Stimulated activated CD4-positive, alpha-beta T cell treated with anti-CD3 and anti-CD28 coated beads, Interleukin-4, amount 100 ng/mL, for 4 hours (primary cell): ENCODE measurements at regions not wholly inside any gene's neighbourhood (a gene's known extent, or its start where the extent isn't known, plus 50 kb on each side); places are given as distances from the start of the nearest gene placed in this dataset.
"Not testable (repeated sequence)": the region's sequence is repeated elsewhere in the genome, so short reads cannot be mapped to it uniquely, and the experiment has no call there.

Experiments
- DNase-seq, 2 experiments: peaks; one replicate each; pipeline ENCODE4 v3.0.0-alpha.2; 2020

DNA sequence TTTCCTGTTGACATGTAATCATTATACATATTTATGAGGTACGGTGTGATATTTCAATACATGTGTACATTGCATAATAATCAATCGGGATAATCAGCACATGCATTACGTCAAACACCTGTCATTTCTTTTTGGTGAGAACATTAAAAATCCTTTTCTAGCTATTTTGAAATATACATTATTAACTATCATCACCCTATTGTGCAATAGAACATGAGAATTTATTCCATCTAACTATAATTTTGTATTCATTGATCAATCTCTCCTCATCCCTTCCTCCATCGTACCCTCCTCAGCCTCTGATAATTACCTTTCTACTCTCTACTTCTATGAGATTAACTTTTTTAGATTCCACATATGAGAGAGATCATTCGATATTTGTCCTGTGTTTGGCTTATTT, 170.9 kb upstream of the GHR start:
- DNase-seq, result no peak

DNA sequence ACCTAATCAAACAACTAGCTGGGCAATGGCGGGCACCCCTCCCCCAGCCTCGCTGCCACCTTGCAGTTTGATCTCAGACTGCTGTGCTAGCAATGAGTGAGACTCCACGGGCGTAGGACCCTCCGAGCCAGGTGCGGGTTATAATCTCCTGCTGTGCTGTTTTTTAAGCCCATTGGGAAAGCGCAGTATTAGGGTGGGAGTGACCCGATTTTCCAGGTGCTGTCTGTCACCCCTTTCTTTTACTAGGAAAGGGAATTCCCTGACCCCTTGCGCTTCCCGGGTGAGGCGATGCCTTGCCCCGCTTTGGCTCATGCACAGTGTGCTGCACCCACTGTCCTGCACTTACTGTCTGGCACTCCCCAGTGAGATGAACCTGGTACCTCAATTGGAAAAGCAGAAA, 163.3 kb upstream of the GHR start:
- not testable (repeated sequence) for DNase-seq

GRCh38 chr5:42267091-42267490, 156.1 kb upstream of the GHR start:
- DNase-seq, result no peak

GRCh38 chr5:42268170-42268569, 155.1 kb upstream of the GHR start:
- not testable (repeated sequence) for DNase-seq

DNA sequence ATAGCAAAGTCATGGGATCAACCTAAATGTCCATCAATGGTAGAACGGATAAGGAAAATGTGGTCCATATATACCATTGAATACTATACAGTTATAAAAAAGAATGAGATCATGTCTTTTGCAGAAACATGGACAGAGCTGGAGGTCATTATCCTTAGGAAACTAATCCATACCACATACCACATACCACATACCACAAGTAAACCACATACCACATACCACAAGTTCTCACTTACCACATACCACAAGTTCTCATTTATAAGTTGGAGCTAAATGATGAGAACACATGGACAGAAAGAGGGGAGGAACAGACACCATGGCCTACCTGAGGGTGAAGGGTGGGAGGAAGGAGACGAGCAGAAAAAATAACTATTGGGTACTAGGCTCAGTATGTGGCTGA, 154.6 kb upstream of the GHR start:
- no peak for DNase-seq

DNA sequence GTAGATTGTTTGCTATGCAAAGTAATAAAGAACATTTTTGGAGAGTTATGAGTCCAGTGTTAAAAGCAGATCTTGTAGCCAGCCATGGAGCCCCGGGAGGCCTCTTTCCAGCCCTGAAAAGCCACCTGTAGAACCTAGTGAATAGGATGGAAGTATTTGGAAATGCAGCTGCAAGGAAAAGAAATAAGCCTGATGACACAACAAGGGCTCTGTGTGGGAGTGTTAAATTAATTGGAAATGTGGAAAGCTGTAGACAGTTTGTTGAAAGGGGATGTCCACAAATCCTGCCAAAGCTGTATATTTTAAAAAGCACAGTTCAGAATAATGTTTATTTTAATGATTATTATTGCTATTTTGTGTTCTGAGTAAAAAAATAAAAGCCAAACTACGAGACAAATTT, 152.5 kb upstream of the GHR start:
- no peak for DNase-seq

DNA sequence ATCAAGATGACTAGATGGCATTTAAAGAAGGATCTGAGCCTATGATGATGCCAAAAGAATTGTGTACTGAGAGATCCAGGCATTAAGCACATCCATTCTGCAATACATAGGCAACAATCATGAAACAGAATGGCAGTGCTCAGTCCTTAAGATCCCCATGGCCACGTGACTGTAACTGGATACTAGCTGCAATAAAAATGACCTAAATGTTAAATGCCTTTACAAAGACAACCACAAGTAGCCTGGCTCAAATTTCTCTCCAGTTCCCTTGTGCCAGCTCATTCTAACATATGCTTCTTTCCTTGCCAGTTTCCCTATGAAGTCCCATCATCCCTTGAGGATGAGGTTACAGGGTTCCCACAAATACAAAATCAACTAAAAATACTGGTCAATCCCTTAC, 148.3 kb upstream of the GHR start:
- DNase-seq, result no peak

- DNase-seq, result no peak
Measured at GRCh38 chr5:42277293-42277692, 145.9 kb upstream of the GHR start.

DNA sequence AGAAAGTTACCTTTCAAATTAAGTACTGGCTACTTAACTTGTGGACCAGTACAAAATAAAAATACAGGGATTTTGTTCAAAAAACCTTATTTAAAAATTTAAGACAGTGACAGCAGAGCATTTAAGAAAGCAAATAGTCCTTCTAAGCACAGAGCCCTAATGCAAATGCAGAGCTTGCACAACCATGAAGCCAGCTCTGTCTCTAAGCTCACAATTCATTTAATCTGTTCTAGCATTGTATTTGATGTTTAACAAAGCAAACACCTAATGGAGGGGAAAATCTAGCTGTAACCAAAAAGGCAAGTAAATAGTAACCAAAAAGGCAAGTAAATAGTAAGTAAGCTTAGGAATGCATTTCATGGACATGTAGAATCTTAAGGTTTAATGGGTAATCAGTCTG, 138.7 kb upstream of the GHR start:
- no peak for DNase-seq

DNA sequence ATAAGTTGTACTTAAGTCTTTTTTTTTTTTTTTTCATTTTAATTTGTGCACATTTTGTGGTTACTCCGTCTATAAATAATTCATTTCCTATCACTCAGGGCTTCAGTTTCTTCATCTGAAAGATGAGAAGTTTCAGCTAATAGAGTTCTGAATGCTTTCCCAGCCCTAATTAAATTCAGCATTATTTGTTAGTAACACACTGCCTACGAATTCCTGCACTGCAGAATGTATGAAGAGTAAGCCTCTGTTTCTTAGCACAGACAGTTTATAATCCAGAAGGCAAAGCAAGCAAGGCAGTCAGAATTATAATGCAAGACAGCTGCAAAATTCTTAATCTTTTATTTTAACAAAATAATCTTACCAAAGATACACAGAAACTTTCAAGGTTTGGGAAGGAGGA, 138.0 kb upstream of the GHR start:
- DNase-seq, result no peak

DNA sequence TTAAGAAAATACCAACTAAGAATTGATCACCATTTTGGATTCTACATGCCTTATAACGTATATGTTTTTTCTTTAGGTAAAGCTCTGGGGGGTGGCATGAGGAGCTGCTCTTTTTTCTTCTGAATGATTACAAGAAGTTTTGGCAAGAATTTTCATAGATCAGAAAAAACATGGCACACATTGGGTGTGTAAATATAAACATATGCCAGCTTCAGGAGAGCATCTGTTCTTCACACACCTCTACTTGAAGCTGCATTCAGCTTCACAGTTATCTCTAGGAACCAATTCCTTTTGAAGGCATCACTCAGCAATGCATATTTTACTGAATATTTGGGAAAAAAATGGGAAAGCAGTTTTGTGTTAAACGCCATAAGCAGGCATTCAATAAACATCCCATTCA, 122.7 kb upstream of the GHR start:
- DNase-seq, result no peak

DNA sequence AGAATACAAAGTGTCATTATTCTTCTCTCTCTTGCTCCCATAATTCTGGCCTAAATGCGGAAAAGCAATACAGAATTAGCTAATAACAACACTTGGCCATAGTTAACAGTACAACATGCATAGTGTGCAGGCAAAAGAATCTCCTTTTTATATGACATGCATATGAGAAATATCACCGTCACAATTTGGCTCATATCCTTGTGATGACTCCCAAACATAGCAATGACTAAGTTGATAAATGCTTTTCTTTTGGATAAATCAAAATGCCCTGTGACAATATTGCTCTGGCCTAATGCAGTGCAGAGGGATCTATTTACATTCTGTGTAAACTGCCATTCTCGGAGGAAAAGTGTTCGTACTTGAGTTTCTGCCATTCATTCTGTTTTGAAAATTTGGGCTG, 121.9 kb upstream of the GHR start:
- no peak for DNase-seq

DNA sequence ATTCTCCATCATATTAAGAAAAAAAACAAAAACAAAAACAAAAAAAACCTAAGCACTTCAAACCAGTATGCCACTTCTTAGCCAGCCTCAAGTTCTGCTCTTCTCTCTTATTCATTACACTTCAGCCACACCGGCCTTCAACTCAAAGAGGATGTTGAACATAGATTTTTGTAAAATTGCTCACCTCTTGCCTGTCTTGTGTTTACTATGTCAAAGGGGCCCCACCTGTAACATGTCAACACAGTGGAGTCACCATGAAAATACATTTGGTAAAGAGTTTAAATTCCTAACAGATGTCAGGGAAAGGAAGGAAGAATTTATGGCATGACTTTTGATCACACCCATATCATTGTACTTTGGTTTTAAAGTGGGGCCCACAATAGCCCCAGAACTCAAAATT, 121.1 kb upstream of the GHR start:
- no peak for DNase-seq

GRCh38 chr5:42306287-42306686, 117.0 kb upstream of the GHR start:
- no peak for DNase-seq

- DNase-seq, result no peak
Measured at GRCh38 chr5:42309865-42310264, 113.4 kb upstream of the GHR start.

DNA sequence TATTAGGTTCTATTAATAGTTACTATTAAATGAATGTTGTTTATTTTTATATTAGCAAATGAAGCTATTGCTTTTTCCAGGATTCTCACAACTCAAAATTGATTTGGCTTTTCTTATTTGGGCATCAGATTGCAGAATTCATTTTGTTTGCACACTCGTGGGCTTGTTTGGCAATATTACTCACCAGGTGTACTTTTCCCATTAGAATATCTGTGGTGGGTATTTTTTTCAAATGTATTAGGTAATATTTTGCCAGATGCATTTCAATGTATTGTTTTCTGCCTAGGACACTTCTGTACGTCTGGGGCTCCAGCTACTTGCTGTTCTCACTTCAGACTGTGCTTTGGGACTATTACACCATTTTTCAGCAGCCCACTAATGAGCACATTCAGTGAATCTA, 108.0 kb upstream of the GHR start:
- no peak for DNase-seq

DNA sequence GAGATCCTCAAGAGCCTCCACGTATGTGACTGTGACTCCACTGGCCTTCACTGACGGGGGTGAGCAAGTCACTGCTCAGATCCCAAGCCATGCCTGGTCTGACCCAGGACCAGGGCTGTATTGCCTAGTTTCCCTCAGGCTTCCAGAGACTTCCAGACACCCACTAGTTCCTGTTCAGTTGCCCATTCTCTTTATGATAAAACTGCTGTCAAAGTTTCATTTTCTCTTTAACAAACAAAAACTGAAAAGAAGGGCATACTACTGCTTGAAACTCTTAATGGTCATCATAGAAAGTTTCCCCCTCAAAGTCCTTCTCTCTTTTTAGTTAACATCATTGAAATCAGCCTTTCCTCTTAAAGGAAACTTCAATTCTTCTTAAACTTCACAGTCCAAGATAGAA, 105.7 kb upstream of the GHR start:
- no peak for DNase-seq

GRCh38 chr5:42319546-42319945, 103.7 kb upstream of the GHR start:
- not testable (repeated sequence) for DNase-seq

DNA sequence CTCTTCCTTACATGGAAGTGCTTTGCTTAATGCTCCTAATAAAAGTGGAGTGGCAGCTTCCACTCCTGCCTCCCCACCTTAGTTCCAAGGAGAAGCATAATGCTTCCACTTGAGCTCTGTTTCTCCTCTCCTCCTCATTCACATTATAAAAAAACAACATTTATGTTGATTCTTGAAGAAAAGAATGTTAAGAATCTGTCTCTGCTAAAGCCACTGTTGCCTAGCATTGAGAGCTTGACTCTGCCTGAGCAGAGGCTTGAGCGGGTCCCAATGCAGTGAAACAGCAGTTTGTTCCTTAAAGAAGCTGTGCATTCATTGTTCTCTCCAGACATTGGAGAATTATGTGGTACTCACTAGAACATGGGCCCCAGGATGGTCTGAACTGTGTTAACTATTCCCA, 101.5 kb upstream of the GHR start:
- DNase-seq, result no peak

GRCh38 chr5:42337143-42337542, 86.1 kb upstream of the GHR start:
- no peak for DNase-seq

- no peak for DNase-seq
Measured at GRCh38 chr5:42337607-42338006, 85.6 kb upstream of the GHR start.

- DNase-seq, result no peak
Measured at GRCh38 chr5:42338136-42338535, 85.1 kb upstream of the GHR start.

GRCh38 chr5:42349163-42349562, 74.1 kb upstream of the GHR start:
- DNase-seq, result no peak

DNA sequence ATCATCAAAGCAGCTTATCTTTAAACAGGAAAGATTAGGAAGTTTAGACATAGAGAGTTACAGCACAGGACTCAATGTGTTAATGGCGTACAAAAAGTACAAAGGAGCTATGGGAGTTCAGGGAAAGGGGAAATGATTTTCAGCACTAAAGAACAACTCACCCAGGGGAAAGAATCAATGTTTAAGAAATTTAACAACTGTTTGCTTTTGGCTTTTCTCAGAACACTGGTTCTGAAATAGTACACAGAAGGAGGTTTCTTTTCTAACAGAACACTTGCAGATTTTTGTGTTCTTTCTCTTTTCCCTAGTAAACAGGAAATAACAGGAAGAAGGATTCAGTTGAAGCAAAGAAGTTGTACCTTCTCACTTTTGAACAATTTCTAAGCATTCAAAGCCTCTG, 71.3 kb upstream of the GHR start:
- no peak for DNase-seq

DNA sequence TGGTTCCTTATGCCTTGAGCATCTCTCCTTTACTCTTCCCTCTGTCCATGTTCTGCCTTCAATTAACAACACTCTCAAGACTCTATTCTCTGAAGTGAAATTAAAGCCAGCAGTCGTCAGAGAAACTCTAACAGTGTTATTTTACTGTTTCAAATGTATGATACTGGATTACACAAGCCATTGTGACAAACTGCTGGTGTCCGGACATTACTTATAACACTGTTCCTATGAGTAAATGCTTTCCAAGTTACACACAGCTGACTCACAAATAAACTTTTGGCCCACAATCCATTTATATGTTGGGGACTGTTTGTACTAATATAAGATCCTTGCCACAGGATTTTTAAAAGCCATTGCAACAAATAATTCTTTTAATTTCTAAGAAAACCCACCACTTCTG, 63.2 kb upstream of the GHR start:
- DNase-seq, result no peak

- DNase-seq, result no peak
Measured at GRCh38 chr5:42360616-42361314, 62.5 kb upstream of the GHR start.
